H7 (cell line): ENCODE measurements at regions not wholly inside any gene's neighbourhood (a gene's known extent, or its start where the extent isn't known, plus 50 kb on each side); places are given as distances from the start of the nearest gene placed in this dataset.

Source experiments
- DNase-seq: peaks from one replicate; pipeline ENCODE4 v3.0.0; 2012
- H3K27me3 ChIP-seq: 2 replicates; pipeline ENCODE4 v1.6.0; 2011; ENCODE audit warnings: mild to moderate bottlenecking, low read length; ENCODE audit not compliant: control insufficient read depth, insufficient read depth
- H3K36me3 ChIP-seq: replicated peaks from 2 replicates; pipeline ENCODE4 v1.5.1; 2011; ENCODE audit warnings: low read length; ENCODE audit not compliant: control insufficient read depth, insufficient read depth
- H3K4me3 ChIP-seq: 2 replicates; pipeline ENCODE4 v1.5.1; 2011; ENCODE audit warnings: low read depth, mild to moderate bottlenecking, control low read depth, low read length, moderate library complexity; ENCODE audit not compliant: insufficient read depth

DNA sequence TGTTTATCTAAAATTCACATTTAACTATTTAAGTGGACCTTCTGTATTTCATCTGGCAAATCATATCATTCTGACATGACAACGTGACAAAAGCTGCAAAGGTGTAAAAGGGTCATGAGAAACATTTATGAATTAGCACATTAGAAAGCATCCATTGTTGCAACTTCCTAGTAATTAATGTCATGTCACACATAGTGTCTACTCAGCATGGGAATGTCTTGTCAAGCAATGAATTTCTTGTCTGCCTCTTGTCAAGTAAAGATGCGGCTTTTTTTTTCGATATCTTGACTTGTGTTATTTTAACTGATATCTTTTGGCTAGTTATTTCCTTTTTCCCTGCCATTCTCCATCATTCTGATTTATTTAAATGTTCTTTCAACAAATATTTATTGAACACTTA lies 463.5 kb upstream of the CXorf51B start:
- no peak for DNase-seq
- Histone ChIP-seq H3K27me3 (no peaks in the 10 kb centered on the region), H3K36me3 (no peaks in the 10 kb centered on the region), H3K4me3 (no peak overlapping the region)

DNA sequence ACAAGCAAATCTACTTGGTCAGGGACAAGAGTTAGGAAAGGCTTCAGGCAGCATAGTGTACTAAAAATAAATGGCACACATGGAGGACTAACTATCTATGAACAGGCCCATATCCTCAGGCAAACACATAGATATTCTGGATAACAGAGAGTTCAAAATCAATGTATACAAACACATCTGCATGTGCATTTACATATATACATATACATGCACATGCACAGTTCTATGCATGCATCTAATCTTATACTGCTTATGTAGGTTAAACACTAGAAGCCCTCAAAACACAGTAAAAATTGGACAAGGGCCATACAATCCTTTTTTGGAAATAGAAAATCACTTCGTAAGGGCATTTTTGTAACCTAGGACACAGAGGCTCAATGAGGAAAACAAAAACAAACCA lies 458.0 kb upstream of the CXorf51B start:
- Histone ChIP-seq H3K4me3 (no peak overlapping the region), H3K36me3 (no peaks in the 10 kb centered on the region), H3K27me3 (no peaks in the 10 kb centered on the region)
- no peak for DNase-seq

DNA sequence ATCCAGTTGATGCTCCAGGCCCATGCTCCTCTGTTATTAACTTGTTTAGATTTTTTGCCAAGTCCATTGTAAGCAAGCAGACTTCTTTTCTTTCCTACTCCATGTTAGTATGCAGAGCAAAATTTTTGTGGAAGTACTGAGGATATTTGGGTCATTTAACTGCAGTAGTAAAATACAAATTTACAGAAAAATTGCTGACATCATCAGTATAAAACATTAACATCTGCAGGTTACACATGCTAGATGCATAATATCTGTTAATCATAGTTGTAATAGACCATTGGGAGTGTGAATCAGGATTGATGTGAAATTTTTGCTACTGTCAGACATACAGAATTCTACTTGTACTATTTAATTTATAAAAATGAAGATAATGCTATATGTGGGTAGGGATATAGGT lies 454.1 kb upstream of the CXorf51B start:
- no peak overlapping the region for H3K4me3 ChIP-seq
- no peak for DNase-seq
- H3K36me3 ChIP-seq = no peaks in the 10 kb centered on the region
- H3K27me3 ChIP-seq = no peaks in the 10 kb centered on the region

DNA sequence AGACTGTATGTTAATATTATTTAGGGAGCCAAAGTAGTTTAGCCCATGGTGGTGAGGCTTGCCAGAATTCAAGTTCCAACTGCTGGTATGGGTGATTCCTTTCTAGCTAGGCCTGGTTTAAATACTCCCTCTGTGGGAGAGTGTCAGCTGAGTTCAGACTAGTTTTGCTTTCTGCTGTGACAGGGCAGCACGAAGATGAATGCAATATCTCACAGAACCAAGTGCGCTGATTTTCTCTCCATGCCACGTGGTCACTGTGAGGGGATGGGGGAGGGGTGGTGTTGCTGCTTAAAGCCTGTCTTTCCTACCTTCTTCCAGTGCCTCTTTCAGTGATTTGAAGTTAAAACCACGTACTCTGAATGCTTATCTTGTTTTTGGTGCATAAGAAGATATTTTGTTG lies 445.7 kb upstream of the CXorf51B start:
- Histone ChIP-seq H3K4me3 (no peak overlapping the region), H3K36me3 (no peaks in the 10 kb centered on the region)
- no peak for DNase-seq

DNA sequence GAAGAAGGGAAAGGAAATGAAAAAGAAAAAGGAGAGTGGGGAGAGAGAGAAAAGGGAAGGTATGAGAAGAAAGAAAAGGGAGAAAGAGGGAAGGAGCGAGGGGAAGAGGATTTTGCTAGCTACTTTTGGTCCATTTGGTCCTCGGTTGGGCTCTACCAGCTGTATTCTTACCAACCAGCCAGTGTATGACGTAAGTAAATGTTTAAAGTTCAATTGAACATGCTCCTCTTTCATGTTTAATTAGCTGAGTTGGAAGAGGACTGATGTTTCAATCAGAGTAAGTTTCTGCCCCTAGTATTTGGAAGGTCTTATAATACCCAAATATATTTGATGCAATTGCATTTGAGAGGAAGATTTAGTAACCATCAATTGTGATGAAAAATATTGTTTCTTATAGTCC lies 424.0 kb upstream of the CXorf51B start:
- DNase-seq = no peak
- H3K27me3 ChIP-seq = no peaks in the 10 kb centered on the region
- no peaks in the 10 kb centered on the region for H3K36me3 ChIP-seq
- H3K4me3 ChIP-seq = no peak overlapping the region

More for the DNA sequence above, 445.7 kb upstream of the CXorf51B start:
- H3K27me3 ChIP-seq = no peaks in the 10 kb centered on the region

DNA sequence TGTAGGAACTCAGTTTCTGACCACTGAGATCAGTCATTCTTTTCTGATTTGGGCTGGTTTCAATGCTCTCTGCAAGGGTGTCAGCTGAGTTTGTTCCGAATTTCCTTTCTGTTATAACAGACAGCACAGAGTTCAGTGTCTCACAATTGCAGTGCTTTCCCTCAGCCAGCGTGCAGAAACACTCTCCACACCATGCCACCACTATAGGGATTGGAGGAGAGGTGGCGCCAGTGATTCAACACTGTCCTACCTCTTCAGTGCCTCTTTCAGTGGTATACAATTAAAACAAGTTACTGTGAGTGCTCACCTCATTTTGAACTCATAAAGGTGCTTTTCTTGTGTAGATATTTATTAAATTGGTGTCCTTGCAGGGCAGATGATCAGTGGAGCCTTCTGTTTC lies 413.2 kb upstream of the CXorf51B start:
- no peak overlapping the region for H3K4me3 ChIP-seq
- no peaks in the 10 kb centered on the region for H3K36me3 ChIP-seq
- no peaks in the 10 kb centered on the region for H3K27me3 ChIP-seq
- no peak for DNase-seq

DNA sequence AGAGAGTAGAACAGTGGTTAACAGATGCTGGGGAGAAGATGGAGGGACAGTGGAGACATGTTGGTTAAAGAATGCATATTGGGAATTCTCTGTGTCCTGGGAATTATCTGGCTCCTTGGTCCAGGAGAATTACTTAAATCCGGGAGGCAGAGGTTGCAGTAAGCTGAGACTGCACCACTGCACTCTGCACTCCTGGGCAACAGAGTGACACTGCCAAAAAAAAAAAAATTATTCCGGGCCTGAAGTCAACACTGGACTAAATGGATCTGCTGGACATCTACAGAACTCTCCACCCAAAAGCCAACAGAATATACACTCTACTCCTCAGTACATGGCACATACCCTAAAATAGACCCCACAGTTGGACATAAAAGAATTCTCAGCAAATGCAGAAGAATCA lies 400.0 kb upstream of the CXorf51B start:
- Histone ChIP-seq H3K4me3 (no peak overlapping the region), H3K36me3 (no peaks in the 10 kb centered on the region), H3K27me3 (no peaks in the 10 kb centered on the region)
- DNase-seq = no peak

DNA sequence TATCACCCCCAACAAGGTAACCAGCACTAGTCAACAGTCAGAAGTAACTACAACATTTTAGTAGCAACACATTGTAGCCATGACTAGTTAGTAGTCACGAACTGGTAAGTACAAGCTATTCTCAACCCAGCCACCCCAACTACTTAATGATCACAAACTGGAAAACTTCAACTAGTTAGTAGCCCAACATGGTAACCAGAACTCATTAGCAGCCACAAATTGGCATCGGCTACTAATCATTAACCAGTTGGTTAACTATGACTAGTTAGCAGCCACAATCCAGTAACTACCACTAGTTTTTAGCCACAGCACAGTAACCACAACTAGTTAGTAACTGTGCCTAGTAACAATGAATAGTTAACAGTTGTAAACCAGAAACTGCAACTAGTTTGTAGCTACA lies 385.1 kb upstream of the CXorf51B start:
- H3K27me3 ChIP-seq = no peaks in the 10 kb centered on the region
- DNase-seq = no peak
- no peaks in the 10 kb centered on the region for H3K36me3 ChIP-seq
- no peak overlapping the region for H3K4me3 ChIP-seq

DNA sequence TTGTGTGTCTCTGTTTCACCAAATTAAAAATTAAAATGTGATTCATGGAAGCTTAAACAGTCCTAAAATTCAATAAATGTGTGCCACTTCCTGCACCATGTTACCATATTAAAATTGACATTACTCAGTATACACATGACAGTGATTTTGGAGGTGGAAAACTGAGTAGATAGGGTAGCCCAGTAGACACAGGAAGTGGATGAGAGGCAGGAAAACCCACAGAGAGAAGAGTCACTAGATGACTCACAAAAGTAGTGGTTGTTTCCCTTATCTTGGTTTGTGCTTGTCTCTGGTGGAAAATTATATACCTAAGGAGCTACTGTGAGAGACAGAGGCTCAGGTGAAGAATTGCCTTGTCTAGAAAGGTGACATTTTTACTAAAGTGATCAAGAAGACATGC lies 375.8 kb upstream of the CXorf51B start:
- H3K27me3 ChIP-seq = no peaks in the 10 kb centered on the region
- no peak overlapping the region for H3K4me3 ChIP-seq
- no peaks in the 10 kb centered on the region for H3K36me3 ChIP-seq
- DNase-seq = no peak

DNA sequence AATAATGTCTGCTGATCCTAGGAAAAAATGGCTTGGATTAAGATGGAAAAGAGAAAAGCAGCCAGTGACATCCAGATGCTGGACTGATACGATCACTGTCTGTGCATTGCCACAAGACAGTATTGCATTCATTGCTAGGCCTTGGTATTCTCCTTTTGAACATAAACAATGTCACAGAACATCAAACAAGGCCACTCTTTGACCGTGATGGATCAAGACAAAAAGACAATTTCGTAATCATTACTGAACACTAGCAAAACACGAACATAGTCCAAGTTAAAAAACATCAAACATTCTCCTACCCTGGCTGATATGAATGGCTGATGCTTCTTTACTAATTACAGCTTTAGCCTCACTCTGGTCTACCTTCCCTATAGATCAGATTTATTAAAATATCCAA lies 374.1 kb upstream of the CXorf51B start:
- no peak for DNase-seq
- Histone ChIP-seq H3K4me3 (no peak overlapping the region), H3K27me3 (no peaks in the 10 kb centered on the region), H3K36me3 (no peaks in the 10 kb centered on the region)

DNA sequence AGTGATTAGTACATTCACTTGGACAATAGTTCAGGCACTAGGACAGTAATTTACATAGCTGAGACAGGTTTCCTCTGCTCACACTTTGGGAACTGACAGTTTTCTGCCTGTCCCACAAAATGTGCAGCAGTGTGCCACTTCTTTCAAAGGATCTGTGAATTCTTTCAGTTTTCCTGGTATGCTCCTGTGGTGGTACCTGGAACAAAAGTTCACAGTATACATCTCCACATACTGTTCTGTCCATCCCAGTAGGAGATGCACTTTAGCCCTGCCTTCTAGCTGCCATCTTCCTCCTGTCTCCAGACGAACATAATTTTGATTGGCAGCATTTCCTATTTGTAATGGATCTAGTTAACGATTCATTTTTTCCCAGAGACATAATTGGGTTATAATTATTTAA lies 360.8 kb upstream of the CXorf51B start:
- no peak for DNase-seq
- Histone ChIP-seq H3K4me3 (no peak overlapping the region), H3K27me3 (no peaks in the 10 kb centered on the region), H3K36me3 (no peaks in the 10 kb centered on the region)

DNA sequence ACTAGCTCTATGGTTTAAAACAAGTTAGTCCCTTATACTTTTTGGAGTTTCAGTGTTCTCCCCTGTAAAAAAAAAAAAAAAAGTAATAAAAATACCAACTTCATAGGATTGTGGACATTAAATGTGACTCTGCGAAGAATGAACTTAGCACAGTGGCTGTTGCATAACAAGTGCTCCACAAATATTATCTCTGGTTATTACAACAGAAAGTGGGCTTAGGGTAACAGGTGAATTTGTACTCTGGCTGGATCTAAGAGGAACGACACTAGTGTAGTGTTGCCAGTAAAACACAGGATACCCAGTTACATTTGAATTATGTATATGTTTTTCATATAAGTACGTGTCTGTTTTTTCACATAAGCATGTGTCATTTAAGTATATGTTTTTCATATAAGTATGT lies 360.3 kb upstream of the CXorf51B start:
- Histone ChIP-seq H3K27me3 (no peaks in the 10 kb centered on the region), H3K36me3 (no peaks in the 10 kb centered on the region), H3K4me3 (no peak overlapping the region)
- DNase-seq = no peak

DNA sequence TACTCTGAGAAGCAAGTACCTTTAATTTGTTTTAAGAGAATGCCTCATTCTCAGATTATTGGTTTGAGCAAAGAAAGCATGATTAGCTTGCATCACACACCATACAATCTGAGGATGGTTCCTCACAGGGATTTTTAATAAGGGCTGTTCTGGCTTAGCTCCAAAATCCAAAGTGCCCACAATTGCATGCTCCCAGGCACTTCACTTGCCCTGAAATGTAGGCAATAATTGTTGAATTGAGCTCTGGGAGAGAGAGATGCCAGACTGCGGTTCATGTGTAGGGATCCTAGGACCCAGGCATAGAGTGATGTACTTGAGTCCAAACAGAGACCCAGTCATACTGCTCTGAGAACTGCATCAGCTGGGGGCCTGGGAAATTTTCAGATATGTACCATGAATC lies 358.4 kb upstream of the CXorf51B start:
- H3K27me3 ChIP-seq = no peaks in the 10 kb centered on the region
- H3K4me3 ChIP-seq = no peak overlapping the region
- DNase-seq = no peak
- no peaks in the 10 kb centered on the region for H3K36me3 ChIP-seq

DNA sequence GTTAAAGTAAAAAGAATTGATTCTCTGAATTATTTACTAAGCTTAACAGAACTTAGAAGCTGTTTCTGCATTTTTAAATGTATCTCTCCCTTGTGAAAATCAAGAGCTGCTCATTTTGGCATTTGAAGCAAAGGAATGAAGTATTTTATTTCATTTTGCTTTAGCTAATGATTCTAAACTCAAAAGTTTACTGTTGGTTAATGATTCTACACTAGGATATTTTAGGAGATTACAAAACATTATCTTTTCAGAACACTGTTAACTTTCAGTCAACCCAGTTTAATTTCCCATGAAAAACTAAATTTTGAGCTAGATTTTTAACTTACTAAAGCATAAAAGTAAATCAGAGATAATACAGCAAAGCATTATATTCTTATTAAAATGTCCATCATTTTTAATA lies 355.2 kb upstream of the CXorf51B start:
- H3K27me3 ChIP-seq = no peaks in the 10 kb centered on the region
- no peak for DNase-seq
- no peak overlapping the region for H3K4me3 ChIP-seq
- H3K36me3 ChIP-seq = no peaks in the 10 kb centered on the region

DNA sequence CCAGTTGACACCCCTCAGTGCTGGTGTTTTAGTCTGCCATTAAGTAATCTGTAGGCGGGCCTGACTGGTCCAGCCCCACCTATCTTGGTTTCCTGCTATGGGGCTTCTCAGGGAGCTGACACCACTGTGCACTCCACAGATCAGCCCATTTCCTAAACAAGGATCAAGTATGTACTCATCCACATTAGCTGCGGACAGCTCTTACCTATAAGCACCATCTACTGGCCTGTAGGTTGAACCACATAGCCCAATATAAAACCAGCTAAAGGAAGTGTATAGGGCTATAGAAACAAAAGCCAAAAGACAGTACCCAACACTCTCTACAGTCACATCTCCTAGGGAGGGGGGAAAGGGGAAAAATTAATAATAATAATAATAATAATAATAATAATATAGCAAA lies 353.5 kb upstream of the CXorf51B start:
- no peak for DNase-seq
- Histone ChIP-seq H3K4me3 (no peak overlapping the region), H3K36me3 (no peaks in the 10 kb centered on the region), H3K27me3 (no peaks in the 10 kb centered on the region)

DNA sequence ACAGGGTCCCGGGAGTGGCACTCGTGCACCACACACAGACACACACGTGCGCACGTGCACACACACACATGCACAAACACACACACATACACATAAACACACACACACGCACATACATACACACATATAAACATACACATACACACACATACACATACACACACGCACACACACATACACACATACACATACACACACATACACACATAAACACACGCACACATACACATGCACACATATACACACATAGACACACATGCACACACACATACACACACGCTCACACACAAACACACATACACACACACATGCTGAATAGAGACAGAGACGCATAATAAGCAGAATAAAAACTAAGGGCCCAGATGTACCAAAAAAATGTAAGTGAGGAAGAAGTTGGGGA lies 332.2 kb upstream of the CXorf51B start:
- Histone ChIP-seq H3K27me3 (no peaks in the 10 kb centered on the region), H3K4me3 (no peak overlapping the region)
- no peak for DNase-seq

More for the DNA sequence above, 332.2 kb upstream of the CXorf51B start:
- no peaks in the 10 kb centered on the region for H3K36me3 ChIP-seq
